GM19240 (cell line): ENCODE measurements at regions not wholly inside any gene's neighbourhood (a gene's known extent, or its start where the extent isn't known, plus 50 kb on each side); places are given as distances from the start of the nearest gene placed in this dataset.

Experiments
- DNase-seq: peaks from one replicate; pipeline ENCODE4 v3.0.0; 2011; ENCODE audit warnings: low spot score; ENCODE audit not compliant: insufficient read length

DNA sequence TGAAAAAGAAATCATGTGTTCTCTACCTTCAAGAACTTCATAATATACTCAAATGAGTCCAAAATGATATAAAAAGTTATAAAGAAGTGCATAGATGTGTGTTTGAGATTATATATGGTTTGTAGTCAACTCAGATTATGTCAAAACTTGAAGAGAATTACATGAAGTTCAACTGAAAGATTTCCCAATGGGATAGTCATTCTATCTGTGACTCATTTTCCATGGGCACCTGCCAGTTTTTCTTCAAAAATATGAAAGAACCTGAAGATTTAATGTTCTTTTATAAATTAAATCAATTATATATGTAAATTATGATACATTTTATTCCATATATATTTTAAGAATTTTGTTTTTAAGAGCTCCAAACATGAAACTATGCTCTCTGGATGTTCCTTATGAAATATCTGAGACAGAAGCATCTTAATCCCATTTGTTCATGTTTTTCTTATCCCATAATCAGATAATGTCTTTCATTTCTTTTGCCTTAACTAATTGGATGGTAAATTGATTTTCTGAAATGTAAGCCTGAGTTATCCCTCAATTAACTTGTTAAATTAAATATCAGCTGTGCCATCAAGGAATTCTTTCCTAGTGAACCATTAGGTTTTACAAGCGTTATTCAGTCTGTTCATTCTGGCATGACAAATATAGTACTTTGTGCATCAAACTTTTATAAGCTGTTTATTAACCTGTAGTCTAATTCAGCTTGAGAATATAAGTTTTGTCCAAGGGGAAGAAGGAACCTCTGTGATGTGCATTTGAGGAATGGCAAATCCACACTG, 387.1 kb downstream of the IPMK start:
- no peak for DNase-seq

DNA sequence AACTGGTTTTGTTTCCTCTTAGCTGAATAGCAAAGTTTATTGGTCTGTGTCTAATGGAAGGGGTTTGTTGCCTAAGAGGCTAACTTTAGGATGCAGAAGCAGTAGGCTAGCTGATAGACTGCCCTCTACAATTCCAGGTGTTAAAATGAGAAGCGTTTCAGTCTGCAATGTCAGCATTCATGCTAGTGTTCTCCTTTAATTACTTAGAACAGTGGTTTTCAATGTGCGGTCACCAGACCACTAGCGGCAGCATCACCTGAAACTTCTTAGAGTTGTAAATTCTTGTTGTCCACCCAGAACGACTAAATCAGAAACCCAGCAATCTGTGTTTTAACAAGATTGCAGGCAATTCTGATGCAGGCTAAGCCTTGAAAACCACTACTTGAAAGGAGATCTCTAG, 392.9 kb downstream of the IPMK start:
- DNase-seq = no peak

DNA sequence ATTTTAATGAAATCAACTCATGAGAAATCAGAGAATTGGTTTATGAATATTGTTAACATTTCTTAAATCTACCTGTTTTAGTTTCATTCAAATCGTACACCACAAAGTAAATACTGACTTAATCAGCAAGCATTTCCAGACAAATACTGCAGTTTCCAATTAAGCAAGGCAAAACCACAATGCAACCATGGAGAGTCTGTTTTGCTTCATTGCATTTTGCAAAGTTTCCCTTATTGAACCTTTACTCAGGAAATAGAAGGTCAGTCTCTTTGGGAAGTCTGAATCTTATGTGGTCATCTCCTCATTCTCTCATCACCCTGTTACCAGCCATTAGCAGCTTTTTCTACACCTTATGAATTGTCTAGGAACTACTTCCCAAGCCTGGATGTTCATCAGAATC, 400.5 kb downstream of the IPMK start:
- DNase-seq = no peak

DNA sequence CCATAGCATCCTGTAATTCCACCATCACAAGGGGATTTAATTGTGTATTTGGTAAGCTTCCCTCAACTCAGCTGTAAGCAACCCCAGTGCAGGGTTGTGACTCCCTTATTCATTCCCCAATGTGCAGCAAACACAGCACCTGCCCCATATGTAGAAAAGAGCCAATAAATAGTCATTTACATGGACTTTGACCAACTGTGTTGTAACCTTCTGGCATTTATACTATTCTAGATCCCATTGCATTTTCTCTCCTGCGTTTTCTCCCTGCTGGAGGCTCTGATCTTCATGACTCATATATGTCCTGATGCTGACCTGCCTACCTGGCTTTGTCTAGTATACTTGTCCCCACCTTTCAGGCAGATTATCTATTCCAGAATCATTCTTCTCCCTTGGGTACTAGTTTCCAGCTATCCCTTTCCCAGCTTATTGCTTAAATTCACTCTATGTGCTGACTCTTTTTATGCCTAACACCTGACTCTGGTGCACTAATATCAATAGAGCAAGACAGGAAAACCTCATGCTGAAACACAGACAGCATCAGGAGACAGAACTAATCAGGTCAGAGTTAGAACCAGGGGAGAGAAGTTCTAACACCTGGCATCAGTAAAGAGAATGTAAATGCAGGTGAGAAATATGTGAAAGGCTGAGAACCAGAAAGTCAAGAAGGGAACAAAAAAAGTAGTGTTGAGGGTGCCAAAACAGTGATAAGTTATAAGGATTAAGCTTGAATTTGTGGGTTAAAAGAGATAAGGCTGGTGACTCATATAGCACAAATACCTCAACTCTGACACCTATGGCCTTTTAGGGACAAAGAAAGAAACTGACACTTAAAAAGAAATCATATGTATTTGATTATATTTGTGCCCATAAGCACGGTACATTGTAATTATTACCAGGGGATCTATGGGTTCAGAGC, 402.7 kb downstream of the IPMK start:
- DNase-seq = no peak

DNA sequence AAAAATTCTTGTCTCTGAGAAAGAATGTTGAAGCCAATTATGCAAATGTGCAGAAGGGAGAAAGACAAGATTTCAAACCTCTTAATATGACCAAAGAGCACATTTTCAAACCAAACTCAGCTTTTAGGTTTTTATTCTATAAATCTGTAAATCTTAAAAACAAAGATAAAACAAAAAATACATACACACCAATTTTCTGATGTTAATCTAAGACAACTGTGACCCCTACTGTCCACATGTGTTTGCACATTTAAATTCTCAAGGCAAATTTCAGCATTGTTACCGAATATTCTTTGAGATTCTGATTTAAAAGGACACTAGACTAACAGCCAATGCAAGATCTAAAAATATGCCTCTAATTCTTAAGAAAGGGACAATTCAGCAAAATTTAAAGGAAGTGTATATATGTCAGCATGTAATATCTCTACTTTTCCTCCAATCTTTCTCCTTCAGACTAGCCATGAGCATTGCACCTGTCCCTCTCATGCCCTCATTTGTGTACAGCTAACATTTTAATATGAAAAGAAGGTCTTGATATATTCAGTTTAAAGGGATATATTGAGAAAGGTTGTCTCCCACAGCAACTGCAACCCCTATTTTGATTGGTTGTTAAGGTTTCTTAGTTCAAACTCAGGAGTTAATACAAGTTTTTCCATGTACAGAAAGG, 417.9 kb downstream of the IPMK start:
- no peak for DNase-seq

DNA sequence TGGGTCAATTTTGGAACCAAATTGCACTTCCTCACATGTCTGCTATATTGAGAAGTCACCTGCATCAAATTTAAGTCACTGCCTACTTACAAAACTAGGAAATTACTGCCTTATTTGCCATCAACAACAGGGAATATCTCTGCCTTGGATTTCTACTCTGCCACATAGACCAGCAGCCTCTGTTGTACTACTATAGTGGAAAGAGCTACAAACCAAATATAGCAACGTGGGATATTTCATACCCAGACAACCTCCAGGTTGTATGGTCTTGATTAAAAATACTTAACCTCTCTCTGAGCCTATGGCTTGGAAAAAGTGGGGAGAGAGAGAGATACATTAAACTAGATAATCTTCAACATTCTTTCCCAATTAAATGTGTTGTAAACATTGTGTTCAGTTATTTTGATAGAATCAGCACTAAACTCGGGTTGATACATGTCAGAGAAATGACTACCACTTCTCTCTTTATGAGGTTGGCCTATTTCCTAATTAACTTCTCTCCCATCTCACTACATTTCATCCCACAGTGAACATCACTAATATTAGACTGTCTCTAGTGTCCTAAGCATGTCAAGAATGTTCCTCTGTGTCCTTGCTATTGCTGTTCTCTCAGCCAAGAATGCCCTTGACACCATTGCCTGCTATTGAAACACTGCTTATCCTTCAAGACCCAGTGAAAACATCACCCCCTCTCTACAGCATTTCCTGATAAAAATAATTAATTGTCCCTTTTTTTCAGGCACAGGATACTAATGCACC, 421.2 kb downstream of the IPMK start:
- no peak for DNase-seq

DNA sequence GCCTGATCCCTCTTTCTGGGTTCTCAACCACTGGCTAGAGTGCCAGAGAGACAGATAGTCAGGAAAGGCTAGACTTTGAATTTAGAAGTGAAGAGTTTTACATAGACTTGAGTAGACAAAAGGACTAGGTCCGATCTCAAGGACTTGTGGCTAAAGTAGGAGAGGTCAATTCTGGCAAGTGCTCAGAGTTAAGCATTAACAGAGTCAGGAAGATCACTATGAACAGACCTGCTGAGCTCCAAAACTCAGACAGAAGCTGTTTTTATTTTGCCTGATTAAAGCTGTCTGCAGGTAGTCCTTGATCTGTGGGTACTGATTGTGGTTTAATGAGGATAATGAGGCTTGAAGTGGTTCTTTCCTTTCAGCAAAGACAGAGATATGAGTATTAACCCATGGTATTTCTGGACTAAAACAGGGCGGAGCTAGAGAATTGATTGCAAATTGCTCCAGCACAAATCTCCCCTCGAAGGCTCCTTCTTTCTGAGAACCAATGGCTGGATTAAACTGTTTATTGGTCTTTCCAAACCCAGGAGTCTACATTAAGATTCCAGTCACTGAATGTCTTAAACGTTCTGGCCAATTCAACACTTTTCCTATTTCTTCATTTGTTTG, 423.2 kb downstream of the IPMK start:
- no peak for DNase-seq

DNA sequence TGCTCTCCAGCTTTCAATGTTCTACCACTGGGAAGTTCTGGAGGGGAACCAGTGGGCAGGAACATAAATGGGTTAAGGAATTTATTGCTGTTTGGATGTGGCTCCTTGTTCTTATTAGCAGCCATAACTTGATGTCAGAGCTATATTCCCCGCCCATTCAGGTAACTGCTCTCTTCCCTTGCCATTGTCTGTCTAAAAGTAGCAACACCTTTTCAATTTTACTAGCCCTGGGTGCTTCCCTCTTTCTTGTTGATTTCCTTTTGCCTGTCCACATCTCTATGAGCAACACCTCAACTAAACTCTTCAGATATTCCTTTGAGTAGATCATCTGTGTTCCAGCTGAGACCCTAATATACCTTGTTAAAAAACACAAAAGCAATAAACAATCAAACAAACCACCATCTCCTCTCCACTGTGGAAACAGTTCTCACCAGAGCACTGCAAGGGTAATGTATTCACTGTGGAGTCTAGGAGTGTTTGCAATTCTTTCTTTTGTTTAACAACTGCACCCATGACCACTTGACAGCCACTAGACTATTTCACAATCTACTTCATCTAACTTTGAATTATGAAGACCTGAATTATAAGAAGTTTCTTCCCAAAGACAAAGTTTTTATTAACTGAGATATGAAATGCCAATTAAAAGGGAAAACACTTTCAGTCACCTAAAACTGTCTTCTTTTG, 436.7 kb downstream of the IPMK start:
- no peak for DNase-seq

DNA sequence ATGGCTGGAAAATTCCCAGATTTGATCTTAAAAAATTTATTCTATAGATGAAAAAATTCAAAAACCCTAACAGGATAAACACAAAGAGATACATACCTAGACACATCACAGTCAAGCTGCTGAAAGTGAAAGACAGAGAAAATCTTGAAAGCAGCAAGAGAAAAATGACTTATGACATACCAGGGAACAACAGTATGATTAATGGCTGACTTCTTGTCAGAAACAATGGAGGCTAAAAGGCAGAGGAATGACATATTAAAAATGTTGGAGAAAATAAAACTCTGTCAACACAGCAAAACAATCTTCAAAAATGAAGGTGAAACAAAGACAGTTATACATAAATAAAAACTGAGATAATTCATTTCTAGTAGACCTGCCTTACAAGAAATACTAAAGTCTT, 442.7 kb downstream of the IPMK start:
- DNase-seq = no peak

DNA sequence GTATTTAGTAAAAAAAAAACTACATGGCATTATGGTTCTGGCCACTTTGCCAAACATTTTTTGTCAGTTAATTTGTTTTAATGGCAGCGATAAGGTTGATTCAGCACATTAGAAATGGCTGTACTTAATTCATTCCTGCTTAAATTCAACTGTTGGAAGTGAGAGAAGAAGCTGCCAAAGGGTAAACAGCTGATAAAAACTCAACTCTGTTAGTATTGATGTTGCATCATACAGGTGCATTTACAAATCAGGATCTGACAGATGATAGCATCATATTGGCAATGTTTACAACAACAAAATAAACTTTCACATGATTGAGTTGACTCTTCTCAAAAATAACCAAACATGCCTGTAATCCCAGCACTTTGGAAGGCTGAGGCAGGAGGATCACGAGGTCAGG, 444.3 kb downstream of the IPMK start:
- no peak for DNase-seq

DNA sequence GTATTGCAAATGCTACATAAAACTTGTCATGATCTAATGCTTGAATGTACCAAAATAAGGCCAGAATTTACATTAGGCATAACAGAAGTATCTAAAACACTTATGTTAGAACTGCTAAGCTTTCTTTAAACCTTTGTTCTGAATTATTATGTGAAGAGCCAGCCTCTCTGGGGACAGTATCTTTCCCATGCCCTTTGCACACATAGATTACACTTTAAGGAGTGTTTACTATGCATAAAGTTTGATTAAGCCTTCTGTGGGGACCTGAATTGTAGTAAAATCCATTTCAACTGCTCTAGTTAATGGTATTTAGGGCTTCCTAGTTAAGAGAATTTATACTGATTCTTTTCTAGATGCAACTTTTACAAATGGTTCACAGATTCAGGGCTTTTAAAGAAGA, 444.7 kb downstream of the IPMK start:
- no peak for DNase-seq

DNA sequence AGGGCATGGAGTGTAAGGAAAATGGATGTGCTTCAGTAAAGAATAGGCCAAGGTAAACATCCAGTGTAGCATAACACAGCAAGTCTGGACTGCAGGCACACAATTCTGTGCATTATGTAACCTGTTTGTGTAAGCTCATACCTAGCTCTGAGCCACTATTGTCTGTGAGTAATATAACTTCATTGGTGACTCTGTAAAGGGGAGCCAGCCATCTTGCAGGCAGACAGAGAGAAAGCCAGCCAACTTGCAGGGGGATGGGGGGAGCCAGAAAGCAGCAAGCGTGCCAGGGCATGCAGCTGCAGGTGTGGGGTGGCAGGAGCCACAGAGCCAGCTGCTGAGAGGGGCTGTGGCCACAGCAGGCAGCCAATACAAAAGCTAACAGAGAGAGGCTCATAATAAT, 449.2 kb downstream of the IPMK start:
- DNase-seq = no peak

DNA sequence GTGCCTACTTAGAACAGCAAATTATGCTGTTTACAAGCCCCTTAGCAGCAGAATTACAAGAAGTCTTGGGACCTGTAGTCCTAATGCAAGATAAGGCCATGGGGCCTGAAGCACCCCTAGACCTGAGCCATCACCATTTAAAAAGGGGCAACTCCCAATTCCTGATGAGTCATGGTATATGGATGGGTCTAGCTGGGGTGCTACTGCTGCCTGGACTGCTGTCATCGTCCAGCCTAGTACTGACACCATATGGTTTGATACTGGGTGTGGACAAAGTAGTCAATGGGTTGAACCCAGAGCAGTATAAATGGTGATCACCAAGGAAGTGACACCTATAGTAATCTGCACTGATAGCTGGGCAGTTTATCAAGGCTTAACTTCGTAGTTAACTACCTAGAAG, 450.0 kb downstream of the IPMK start:
- DNase-seq = no peak

DNA sequence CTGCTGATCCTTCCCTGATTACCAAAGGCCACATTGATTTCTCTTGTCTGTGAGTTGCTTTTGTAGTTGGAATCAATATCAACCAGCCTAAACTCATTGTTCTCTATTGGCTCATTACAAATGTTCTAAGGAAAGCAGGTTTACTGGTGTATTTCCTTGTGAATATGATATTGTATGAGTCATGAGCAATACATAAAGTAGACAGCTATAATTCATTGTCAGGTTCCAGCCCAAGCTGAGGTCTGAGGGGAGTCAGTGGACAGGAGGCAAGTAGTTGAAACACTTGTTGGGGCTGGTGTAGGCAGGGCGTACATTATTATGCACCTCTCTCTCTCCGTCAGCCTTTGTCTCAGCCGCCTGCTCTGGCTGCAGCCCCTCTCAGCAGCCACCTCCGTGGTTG, 451.7 kb downstream of the IPMK start:
- DNase-seq = no peak

DNA sequence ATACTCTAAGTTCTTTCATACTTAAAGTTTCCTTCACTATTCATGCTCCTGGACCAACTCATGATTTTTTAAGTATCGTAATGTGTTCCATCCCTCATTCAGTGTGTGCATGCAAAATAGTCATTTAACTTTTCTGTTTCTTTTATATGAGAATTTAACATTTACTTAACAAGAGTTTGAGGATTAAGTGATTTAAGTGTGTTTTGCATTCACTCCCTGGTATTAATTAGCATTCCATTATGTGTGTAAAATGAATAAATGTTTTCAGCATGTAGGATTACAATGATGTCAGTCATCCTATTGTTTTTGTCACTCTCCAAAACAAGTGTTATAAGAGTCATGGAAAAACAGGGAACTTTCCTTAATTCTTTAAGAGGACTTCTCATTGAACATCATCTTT, 457.7 kb downstream of the IPMK start:
- DNase-seq = no peak

DNA sequence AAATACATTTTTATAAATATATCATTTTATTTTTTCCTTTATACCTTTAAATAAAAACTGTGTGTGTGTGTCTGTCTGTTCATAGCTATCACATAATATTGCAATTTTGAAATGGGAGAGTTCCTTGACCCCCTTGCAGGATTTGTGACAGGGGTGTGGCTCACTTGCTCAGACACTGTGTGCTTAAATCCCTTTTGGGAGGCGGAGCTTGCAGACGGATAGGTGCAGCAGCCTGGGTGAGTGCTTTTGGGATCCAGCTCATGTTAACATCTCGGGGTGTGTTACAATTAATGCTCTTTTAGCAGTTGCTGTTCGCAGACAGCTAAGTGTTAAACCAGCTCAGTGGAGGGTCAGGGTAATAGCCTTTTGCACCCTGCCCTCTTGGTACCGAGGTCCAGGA, 459.8 kb downstream of the IPMK start:
- no peak for DNase-seq

DNA sequence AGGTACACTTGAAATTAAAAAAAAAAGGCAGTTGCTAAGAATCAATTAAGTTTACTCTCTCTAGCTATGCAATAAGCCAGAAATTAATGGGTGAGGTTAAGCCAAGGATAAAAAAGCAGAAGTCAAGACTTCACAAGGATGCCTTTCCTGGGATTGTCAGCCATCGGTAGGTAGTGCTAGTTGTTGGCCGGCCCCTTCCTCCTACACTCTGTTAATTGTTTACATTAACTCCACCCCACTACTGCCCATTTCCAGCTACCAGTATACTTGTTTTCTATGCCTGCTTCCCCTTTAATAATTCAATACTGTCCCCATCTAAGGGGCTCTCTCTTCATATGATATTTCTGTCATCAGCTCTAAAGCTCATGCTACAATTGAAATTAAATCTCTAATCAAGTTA, 461.0 kb downstream of the IPMK start:
- DNase-seq = no peak

DNA sequence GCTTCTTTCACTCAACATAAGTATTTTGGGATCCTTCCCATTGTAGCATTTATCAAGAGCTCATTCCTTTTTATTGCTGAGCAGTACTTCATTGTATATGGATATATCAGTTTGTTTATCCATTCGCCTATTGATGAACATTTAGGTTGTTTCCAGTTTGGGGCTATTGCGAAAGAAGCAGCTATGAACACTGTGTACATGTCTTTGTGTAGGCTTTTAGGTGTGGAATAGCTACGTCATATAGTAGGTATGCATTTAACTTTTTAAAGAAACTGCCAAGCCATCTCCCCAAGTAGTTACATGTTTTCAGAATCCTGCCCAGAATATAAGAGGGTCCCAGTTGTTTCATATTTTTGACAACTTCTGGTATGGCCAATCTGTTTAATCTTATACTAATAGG, 468.1 kb downstream of the IPMK start:
- DNase-seq = no peak

DNA sequence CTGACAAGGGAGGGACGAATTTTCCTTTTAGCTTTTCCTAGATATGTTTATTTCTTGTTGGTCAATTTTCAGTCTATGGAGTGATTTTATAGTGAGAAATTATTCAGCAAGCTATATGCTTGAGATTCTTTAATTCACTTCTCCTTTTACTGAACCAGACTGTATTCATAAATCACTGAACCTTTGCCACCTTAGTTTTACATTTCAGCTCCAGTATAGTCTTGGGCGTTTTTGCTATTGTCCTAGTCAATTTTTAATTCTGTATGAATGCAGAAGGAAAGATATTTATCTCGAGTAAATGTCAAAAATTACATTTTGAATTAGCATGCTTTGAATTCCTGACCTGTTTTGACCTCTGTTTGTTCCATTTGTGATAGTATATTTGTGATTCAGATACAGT, 468.9 kb downstream of the IPMK start:
- DNase-seq = no peak

DNA sequence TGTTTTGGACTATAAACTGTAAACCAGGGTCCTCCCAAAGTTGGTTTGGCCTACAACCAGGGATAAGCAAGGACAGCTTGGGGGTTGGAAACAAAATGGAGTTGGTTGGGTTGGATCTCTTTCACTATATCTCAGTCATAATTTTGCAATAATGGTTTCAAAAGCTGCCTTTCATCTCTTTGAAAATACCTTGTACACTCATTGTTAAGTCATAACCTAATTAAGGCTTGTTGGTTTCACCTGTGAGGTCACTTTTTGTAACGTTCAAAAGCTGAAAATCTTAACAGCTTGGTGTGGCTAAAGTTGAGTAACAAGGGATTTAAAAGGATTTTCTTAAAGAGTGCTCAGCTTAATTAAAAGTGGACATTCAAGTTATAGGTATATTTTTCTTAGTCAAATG, 476.1 kb downstream of the IPMK start:
- DNase-seq = no peak

DNA sequence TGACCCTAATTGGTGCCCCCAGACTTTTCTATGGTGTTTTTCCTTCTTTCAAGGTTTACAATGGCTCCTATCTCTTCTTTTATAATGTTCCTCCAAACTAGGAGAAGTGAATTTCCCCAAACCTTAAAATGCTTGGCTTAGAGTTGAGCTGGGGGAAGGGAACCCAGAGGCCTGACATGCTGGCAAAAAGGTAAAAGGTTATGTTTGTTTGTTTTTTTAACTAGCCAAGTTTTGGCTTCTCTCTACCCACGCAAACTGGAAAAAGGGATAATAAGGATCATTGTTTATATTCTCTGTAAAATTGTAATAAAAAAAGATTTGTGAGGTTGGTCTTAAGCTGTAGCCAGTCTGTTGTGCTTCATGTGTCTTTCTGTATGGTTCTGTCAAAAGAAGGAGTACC, 477.0 kb downstream of the IPMK start:
- DNase-seq = no peak
